Suppressor macrophage treated with lipopolysaccharide for 4 hours (primary cell): ENCODE measurements at regions not wholly inside any gene's neighbourhood (a gene's known extent, or its start where the extent isn't known, plus 50 kb on each side); places are given as distances from the start of the nearest gene placed in this dataset.
"Not testable (repeated sequence)": the region's sequence is repeated elsewhere in the genome, so short reads cannot be mapped to it uniquely, and the experiment has no call there.

ENCODE experiments used
- DNase-seq: peaks from one replicate; pipeline ENCODE4 v3.0.0-alpha.2; 2020

GRCh38 chr7:53413021-53413420 is 377.6 kb downstream of the POM121L12 start:
- DNase-seq: no peak

DNA sequence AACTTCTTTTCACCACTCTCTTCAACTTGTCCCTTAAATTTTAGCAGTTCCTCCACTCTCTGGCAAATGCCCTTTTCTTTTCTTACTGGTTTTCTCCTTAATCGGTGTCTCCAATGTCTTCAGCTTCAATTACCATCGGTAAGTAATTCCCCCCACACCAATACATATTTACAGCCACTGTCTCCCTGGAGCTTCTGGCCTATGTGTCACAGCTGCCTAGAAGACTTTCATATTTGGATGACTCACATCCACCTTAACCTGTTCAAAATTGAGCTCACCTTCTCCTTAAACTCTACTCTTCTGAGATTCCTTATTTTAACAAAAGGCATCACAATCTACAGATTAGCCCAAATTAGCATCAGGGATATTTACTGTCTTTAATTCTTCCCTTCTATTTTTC is 380.4 kb downstream of the POM121L12 start:
- DNase-seq: no peak

DNA sequence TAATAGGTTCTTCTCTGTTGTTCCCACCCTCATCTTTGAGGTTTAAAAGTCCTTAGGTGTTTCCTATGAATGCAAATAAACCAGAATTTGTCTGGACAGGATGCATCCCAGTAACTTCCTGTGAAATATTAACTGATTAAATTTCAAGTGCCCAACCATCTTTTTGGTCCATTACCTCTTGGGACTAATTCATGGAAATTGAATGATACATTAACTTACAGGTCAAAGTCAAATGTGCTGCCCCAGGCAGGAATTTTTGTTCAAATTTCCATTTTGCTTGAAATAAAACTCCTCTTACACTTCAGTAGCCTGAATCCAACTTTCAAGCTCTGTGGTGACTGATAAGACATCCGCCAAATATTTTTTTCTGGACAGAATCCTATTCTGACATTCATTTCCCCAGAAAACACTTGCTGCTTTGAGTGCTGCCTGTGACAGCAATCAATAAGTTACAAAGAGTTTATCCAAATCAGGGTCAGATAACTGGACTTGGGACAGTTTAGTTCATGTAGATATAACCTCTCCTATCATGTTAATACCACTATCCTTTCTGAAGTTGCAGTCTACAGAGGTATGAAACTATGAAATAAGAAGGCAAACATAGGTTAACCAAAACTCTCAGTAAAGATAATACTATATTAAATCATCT is 383.5 kb downstream of the POM121L12 start:
- DNase-seq: no peak

- no peak for DNase-seq
Observed at GRCh38 chr7:53420550-53420949, 385.1 kb downstream of the POM121L12 start.

DNA sequence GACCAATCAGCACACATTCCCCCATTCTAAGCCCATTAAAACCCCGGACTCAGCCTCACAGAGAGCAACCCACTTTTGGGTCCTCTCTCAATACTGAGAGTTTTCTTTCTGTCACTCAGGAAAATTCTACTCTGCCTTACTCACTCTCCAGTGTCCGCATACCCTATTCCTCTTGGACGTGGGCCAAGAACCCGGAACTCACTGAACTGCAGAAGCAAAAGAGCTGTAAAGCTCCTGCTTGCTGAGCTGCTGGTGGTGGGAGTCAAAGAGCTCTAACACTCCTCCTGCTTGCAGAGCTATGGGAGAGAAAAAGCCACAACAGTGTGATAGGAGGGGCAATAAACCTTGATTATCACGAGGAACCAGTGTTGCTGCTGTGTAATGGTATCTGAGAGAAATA is 386.9 kb downstream of the POM121L12 start:
- no peak for DNase-seq

- DNase-seq: no peak
Observed at GRCh38 chr7:53426145-53426750, 390.8 kb downstream of the POM121L12 start.

DNA sequence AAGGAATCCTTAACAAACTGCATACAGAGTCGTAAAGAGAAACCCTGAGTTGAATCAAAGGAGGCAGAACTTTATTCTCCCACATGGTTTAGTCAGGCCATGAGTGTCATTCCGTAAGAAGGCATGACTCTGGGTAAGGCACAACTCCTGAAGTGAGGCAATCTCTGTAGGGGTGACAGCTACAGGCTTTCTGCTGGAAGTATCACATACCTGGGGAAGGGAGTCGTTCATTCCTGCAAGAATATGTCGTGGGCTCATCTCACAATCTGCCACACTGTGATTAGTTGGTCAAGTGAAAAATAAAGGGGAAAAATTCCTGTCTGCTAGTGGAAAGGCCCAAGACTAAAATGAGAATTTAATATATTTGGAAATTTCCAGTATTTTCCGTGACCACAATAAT is 392.6 kb downstream of the POM121L12 start:
- no peak for DNase-seq

- no peak for DNase-seq
Observed at GRCh38 chr7:53431901-53432300, 396.5 kb downstream of the POM121L12 start.

DNA sequence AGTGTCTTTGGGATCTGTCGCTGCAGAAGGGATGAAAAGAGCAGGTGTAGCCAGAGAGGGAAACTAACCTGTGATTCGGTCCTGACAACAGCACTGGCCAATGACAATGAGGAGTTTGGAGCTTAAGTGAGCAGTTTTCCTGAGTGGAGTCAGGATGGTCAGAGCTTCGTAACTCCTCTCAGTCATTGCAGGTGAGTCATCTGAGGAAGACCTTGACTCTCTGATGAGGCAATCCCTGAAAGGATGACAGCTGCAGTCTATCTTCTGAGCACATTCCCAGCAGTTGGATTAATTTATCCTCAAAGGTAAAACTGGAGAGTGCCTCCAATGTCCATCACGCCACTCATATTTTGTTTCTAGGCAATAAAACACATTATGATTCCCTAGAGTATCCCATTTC is 401.9 kb downstream of the POM121L12 start:
- no peak for DNase-seq

DNA sequence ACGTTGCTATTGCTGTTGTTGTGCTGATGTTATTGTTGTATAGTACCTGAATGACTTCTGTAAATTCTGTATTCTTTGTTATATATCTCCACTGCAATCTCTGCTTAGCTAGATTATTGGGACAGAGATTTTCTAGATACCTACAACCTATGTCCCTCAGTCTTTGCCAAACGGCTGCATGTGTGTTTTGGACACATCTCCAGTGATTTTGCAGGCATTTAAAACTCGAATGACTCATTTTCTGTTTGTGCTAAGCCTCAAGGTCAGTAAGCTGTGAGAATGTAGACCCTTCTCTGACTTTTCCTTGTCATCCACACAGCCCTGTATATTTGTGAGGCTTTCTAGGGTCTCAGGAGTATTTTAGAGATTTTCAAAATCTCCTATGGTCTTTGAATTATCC is 410.7 kb downstream of the POM121L12 start:
- no peak for DNase-seq

- DNase-seq: no peak
Observed at GRCh38 chr7:53458636-53459035, 423.2 kb downstream of the POM121L12 start.

GRCh38 chr7:53466371-53466770 is 430.9 kb downstream of the POM121L12 start:
- no peak for DNase-seq

GRCh38 chr7:53470336-53470970 is 435.0 kb downstream of the POM121L12 start:
- no peak for DNase-seq

- DNase-seq: no peak
Observed at GRCh38 chr7:53473371-53473770, 437.9 kb downstream of the POM121L12 start.

- DNase-seq: no peak
Observed at GRCh38 chr7:53475776-53476175, 440.3 kb downstream of the POM121L12 start.

DNA sequence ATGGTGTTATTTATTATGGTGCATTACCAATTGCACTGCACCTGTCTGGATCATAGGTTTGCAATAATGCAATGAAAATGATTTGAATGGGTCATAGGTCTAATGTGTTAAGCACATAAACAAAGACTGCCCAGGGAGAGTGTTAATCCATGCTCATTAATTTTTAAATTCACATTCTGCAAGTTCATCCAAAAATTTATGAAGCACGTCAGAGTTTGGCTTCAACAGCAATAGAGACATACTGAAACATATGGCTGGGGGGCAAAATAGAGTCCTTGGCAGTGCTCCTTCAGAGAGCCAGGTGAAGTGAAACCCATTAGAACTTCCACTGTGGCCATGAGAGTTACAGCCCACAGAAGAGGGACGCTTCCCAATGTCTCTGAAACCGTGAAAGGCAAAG is 441.1 kb downstream of the POM121L12 start:
- DNase-seq: no peak

DNA sequence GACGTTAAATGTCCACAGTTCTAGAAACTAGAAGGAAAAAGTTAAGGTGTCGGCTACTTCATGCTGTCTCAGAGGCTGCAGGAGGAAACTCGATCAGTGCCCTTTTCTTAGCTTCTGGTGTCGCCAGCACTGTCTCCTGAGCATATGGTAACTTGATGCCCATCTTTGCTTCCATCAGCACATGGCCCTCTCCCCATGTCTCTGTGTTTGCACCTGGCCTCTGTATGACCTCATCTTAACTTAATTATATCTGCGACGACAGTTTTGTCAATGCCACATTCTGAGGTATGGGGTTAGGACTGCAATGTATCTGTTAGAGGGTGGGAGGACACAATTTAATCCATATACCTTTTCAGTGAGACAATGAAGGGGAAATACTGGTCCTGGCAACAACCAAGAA is 449.9 kb downstream of the POM121L12 start:
- DNase-seq: no peak

DNA sequence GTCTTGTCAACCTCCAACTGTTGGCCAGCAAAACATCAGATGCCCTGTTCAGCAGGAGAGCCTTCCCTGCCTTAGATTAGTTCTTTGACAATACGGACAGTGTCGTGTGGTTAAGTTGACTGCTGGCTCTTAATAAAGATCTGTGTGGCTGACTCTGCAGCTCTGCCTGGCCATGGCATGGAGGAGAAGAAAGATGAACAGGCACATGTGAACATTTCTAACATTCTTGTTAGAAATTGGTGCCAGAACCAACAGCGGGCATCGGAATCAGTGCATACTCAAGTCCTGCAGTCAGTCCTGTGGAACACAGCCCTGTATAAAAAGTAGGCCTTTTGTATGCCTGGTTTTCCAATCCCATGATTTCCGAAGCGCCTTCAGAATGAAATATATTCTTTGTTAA is 455.6 kb downstream of the POM121L12 start:
- DNase-seq: no peak

DNA sequence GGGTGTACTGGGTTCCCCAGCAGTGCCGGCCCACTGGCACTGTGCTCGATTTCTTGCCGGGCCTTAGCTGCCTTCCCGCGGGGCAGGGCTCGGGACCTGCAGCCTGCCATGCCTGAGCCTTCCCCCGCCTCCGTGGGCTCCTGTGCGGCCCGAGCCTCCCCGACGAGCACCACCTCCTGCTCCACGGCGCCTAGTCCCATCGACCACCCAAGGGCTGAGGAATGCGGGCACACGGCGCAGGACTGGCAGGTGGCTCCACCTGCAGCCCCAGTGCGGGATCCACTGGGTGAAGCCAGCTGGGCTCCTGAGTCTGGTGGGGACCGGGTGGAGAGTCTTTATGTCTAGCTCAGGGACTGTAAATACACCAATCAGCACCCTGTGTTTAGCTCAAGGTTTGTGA is 459.7 kb downstream of the POM121L12 start:
- DNase-seq: not testable (repeated sequence)

- DNase-seq: no peak
Observed at GRCh38 chr7:53500076-53500475, 464.6 kb downstream of the POM121L12 start.

DNA sequence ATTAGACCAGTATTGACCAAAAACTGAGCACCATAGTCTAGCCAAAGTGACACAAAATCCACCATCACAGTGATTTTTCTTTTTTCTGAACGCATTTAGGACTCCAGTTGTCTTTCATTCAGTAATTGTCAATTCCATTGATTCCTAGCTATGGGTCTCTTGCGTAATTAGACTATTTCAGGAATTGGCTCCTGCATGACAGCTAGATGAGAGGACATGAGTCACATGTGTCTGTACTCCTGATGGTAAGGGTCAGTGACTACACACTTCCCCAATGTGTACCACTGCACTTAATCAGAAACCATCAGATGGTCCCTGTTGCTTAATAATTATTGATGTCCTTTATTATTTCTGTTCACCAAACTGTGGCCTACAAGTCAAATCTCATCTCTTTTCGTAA is 469.5 kb downstream of the POM121L12 start:
- no peak for DNase-seq

DNA sequence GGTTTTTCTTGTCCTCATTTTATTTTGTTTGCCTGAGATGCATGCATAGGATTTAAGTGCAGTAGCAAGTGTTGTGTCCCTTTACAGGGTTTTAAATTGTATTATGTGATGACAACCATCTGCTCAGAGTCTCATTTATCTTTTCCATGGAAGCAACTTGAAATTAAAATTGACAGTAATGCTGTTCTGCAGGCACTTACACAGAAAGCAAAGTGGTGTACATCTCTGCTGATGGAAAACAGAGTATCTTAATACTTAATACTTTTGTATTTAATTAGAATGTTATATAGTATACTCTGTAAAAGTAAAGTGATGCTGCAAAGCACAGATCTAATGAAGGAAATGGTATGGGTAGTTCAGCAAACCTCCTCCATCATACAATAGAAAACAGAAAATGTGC is 482.9 kb downstream of the POM121L12 start:
- DNase-seq: no peak

DNA sequence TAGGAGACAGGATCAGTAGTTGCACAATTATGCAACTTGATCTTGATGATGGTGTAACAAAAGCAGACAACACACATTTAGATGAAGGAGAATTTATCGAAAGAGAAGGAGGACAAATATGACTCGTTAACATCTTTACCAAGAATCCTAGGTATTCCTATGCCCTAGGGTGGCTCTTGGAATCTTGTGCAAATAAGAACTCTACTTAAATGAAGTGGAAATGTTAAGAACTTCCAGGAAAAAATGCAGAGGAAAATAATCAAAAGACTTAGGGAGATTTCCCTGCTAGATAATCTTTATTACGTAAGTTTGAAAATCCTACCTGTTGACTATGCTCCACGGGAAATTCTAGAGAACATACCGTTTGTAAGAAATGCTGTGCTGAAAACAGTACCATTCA is 485.4 kb downstream of the POM121L12 start:
- no peak for DNase-seq

- no peak for DNase-seq
Observed at GRCh38 chr7:53521638-53522184, 486.3 kb downstream of the POM121L12 start.
